ENCODE measurements at regions not wholly inside any gene's neighbourhood (a gene's known extent, or its start where the extent isn't known, plus 50 kb on each side); places are given as distances from the start of the nearest gene placed in this dataset.

- in situ Hi-C loops (cut with HindIII; ENCODE audit: low sequenced_read_pairs), result no loop called here
- no peak for DNase-seq (ENCODE audit: low read depth, low spot score)
- TF ChIP-seq CTCF (IDR thresholded peaks at IDR 0.05; ENCODE audit: low read depth, low read length), result no peak
- H3K4me3 ChIP-seq (ENCODE audit: low read depth, low read length), result no peak overlapping the region
Measured at GRCh38 chr15:93233710-93234109, 144.7 kb upstream of the RGMA start.

- no peak overlapping the region for H3K4me3 ChIP-seq (ENCODE audit: low read depth, low read length)
- no peak for TF ChIP-seq CTCF (IDR thresholded peaks at IDR 0.05; ENCODE audit: low read depth, low read length)
- DNase-seq (ENCODE audit: low read depth, low spot score), result no peak
- in situ Hi-C loops (cut with HindIII; ENCODE audit: low sequenced_read_pairs), result no loop called here
Measured at GRCh38 chr15:93232845-93233244, 143.8 kb upstream of the RGMA start.

- no peak for TF ChIP-seq CTCF (IDR thresholded peaks at IDR 0.05; ENCODE audit: low read depth, low read length)
- no peak overlapping the region for H3K4me3 ChIP-seq (ENCODE audit: low read depth, low read length)
- in situ Hi-C loops (cut with HindIII; ENCODE audit: low sequenced_read_pairs), result no loop called here
- DNase-seq (ENCODE audit: low read depth, low spot score), result no peak
Measured at GRCh38 chr15:93231994-93232393, 143.0 kb upstream of the RGMA start.

GRCh38 chr15:93231261-93231925 lies 142.4 kb upstream of the RGMA start:
- in situ Hi-C loops (cut with HindIII; ENCODE audit: low sequenced_read_pairs), result no loop called here
- no peak for TF ChIP-seq CTCF (IDR thresholded peaks at IDR 0.05; ENCODE audit: low read depth, low read length)
- DNase-seq (ENCODE audit: low read depth, low spot score), result no peak
- no peak overlapping the region for H3K4me3 ChIP-seq (ENCODE audit: low read depth, low read length)

- in situ Hi-C loops (cut with HindIII; ENCODE audit: low sequenced_read_pairs), result no loop called here
- TF ChIP-seq CTCF (IDR thresholded peaks at IDR 0.05; ENCODE audit: low read depth, low read length), result no peak
- H3K4me3 ChIP-seq (ENCODE audit: low read depth, low read length), result no peak overlapping the region
- DNase-seq (ENCODE audit: low read depth, low spot score), result no peak
Measured at GRCh38 chr15:93228546-93228945, 139.5 kb upstream of the RGMA start.

- H3K4me3 ChIP-seq (ENCODE audit: low read depth, low read length), result no peak overlapping the region
- in situ Hi-C loops (cut with HindIII; ENCODE audit: low sequenced_read_pairs), result no loop called here
- no peak for DNase-seq (ENCODE audit: low read depth, low spot score)
- no peak for TF ChIP-seq CTCF (IDR thresholded peaks at IDR 0.05; ENCODE audit: low read depth, low read length)
Measured at GRCh38 chr15:93223803-93224202, 134.8 kb upstream of the RGMA start.
